ENCODE measurements at regions not wholly inside any gene's neighbourhood (a gene's known extent, or its start where the extent isn't known, plus 50 kb on each side); places are given as distances from the start of the nearest gene placed in this dataset.

GRCh38 chr21:15164273-15164672 is 99.5 kb upstream of the NRIP1 start:
- no peaks in the 10 kb centered on the region for H3K4me1 ChIP-seq (ENCODE audit: insufficient read depth)
- DNase-seq (ENCODE audit: low spot score) (no peak), ATAC-seq (no peak)
- no peaks in the 10 kb centered on the region for H3K36me3 ChIP-seq (ENCODE audit: insufficient read depth)
- no peaks in the 10 kb centered on the region for H3K27me3 Mint-ChIP-seq (ENCODE audit: insufficient read depth, low read depth, poor library complexity)
- no peak overlapping the region for H3K27ac ChIP-seq (ENCODE audit: low read depth)
- H3K9me2 ChIP-seq (ENCODE audit: insufficient read depth): no peaks in the 10 kb centered on the region
- no peak overlapping the region for H3K4me3 ChIP-seq
- H3F3A ChIP-seq (replicated peaks; ENCODE audit: low read depth): no peaks in the 10 kb centered on the region
- H3K79me2 ChIP-seq (replicated peaks; ENCODE audit: insufficient read depth): no peaks in the 10 kb centered on the region
- H3K4me3 Mint-ChIP-seq: no peak overlapping the region
- H3K4me2 ChIP-seq: no peak overlapping the region
- no peak overlapping the region for H2AFZ ChIP-seq
- no peaks in the 10 kb centered on the region for H4K20me1 ChIP-seq (replicated peaks; ENCODE audit: insufficient read depth)
- H3K9me3 Mint-ChIP-seq: peaks cover 3% of the 10 kb centered on the region; the same call in 1 of the 3 replicates
- no peaks in the 10 kb centered on the region for H3K36me3 Mint-ChIP-seq (ENCODE audit: low read depth)
- no peak for TF ChIP-seq REST (IDR thresholded peaks at IDR 0.05; ENCODE audit: unreplicated experiment)
- no peak for TF ChIP-seq CTCF (conservative IDR thresholded peaks at IDR 0.05; ENCODE audit: low read depth in 2 of 2)
- no peak for TF ChIP-seq NANOG (IDR thresholded peaks at IDR 0.05; ENCODE audit: borderline replicate concordance)
- TF ChIP-seq POLR2AphosphoS5 (IDR thresholded peaks at IDR 0.05; ENCODE audit: low read depth): no peak
- no peak for TF ChIP-seq EZH2phosphoT487 (IDR thresholded peaks at IDR 0.05; ENCODE audit: unreplicated experiment)
- no peak for TF ChIP-seq ZNF331 (CRISPR knock-in tag; IDR thresholded peaks at IDR 0.05; ENCODE audit: low read depth)
- no peak for TF ChIP-seq ZNF462 (CRISPR knock-in tag; IDR thresholded peaks at IDR 0.05)
- no peak for TF ChIP-seq ETS1 (IDR thresholded peaks at IDR 0.05)
- TF ChIP-seq CREB1 (CRISPR knock-in tag; IDR thresholded peaks at IDR 0.05; ENCODE audit: low read depth): no peak
- TF ChIP-seq STAT1 (IDR thresholded peaks at IDR 0.05; ENCODE audit: unreplicated experiment): no peak
- TF ChIP-seq EZH2 (IDR thresholded peaks at IDR 0.05; ENCODE audit: low read depth, unreplicated experiment): no peak
- no peak for TF ChIP-seq JUNB (IDR thresholded peaks at IDR 0.05; ENCODE audit: unreplicated experiment)
- TF ChIP-seq ZNF114 (CRISPR knock-in tag; IDR thresholded peaks at IDR 0.05): no peak
- no peaks in the 10 kb centered on the region for H3K4me1 Mint-ChIP-seq
- H3K27ac Mint-ChIP-seq: no peak overlapping the region
- H3K27me3 ChIP-seq (ENCODE audit: insufficient read depth): no peaks in the 10 kb centered on the region

Measured in GM23338 (cell line).